Tibial nerve (tissue), 4 donors: ENCODE measurements at regions not wholly inside any gene's neighbourhood (a gene's known extent, or its start where the extent isn't known, plus 50 kb on each side); places are given as distances from the start of the nearest gene placed in this dataset.
A peak's percentile ranks its signal among the peaks of the same experiment; 100 is the strongest.

Experiments used
- DNase-seq, 2 donors: peaks; one replicate each; pipeline ENCODE4 v3.0.0-alpha.2; 2019; ENCODE audit warnings: low spot score in 2 of 2
- H3K27ac ChIP-seq, 4 donors: fragments of 200-600 bp; sonication (generic) in 3 of 4; one replicate each; pipeline ENCODE4 v1.5.1; 2017 to 2019; ENCODE audit warnings: mild to moderate bottlenecking in 1 of 4
- H3K27me3 ChIP-seq, 2 donors: fragments of 200-600 bp; sonication (generic) in 1 of 2; one replicate each; pipeline versions ENCODE4 v1.5.1 to v1.6.0; 2017 to 2019
- H3K36me3 ChIP-seq, 3 donors: fragments of 200-600 bp; sonication (generic); one replicate each; pipeline ENCODE4 v1.5.1; 2018 to 2019
- H3K4me1 ChIP-seq, 4 donors: fragments of 200-600 bp; sonication (generic) in 3 of 4; one replicate each; pipeline ENCODE4 v1.5.1; 2017 to 2019
- H3K4me3 ChIP-seq, 4 donors: fragments of 200-600 bp; sonication (generic) in 3 of 4; one replicate each; pipeline ENCODE4 v1.5.1; 2017 to 2019; ENCODE audit warnings: mild to moderate bottlenecking in 1 of 4, moderate library complexity in 1 of 4
- H3K9me3 ChIP-seq, 4 donors: fragments of 200-600 bp; sonication (generic) in 3 of 4; one replicate each; pipeline ENCODE4 v1.5.1; 2017 to 2019
- EP300 ChIP-seq, 2 donors: sonication (generic); formaldehyde crosslinking; IDR thresholded peaks; one replicate each; pipeline ENCODE4 v1.6.1; 2017; ENCODE audit warnings: antibody characterized with exemption in 2 of 2, mild to moderate bottlenecking in 1 of 2
- POLR2A ChIP-seq, 2 donors: fragments of 450-650 bp; IDR thresholded peaks; one replicate each; pipeline ENCODE4 v1.6.1; 2017; ENCODE audit warnings: antibody characterized with exemption in 2 of 2, mild to moderate bottlenecking in 2 of 2, moderate library complexity in 2 of 2
- WGBS, 2 donors: methylation state at CpG; one replicate each; pipeline ENCODE4 v1.1.5; 2018; 5-methylcytosine and 5-hydroxymethylcytosine counted together
- TF ChIP-seq, protein P1 (sequence below), 5 experiments: fragments of 200-600 bp in 3 of 5; fragments of 450-650 bp in 2 of 5; sonication (generic) in 3 of 5; IDR thresholded peaks; one replicate each; pipeline ENCODE4 v1.5.1; 2016 to 2019; ENCODE audit warnings: antibody characterized with exemption in 5 of 5, mild to moderate bottlenecking in 3 of 5, moderate library complexity in 2 of 5

DNA sequence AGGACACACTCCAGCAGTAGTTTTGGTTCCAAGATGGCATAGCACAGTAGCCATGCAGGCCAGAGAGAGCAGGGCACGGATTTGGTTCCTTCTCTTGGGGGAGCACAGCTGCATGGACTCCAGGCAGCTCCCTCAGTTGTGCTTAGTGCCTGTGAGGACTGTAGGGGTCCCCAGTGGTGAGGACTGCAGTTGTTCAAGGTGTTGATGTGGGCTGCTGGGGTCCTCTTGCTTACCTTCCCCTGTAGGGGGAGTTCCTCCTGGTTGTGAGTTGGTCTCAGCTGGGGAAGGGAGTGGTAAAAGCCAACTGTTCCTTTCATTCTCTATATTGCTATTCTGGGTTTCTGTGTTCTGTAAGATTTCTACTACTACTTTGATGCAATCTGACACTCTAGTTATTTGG lies 606.5 kb downstream of the MAGEB5 start:
- WGBS, 2 donors = 38% methylated on average over 1 of the region's 1 CpG; no CpG with 5 or more reads in 1 of the 2 donors
- TF ChIP-seq EP300 (IDR thresholded peaks at IDR 0.05) (no peak), POLR2A (IDR thresholded peaks at IDR 0.05) (no peak)
- TF ChIP-seq, protein P1, sequence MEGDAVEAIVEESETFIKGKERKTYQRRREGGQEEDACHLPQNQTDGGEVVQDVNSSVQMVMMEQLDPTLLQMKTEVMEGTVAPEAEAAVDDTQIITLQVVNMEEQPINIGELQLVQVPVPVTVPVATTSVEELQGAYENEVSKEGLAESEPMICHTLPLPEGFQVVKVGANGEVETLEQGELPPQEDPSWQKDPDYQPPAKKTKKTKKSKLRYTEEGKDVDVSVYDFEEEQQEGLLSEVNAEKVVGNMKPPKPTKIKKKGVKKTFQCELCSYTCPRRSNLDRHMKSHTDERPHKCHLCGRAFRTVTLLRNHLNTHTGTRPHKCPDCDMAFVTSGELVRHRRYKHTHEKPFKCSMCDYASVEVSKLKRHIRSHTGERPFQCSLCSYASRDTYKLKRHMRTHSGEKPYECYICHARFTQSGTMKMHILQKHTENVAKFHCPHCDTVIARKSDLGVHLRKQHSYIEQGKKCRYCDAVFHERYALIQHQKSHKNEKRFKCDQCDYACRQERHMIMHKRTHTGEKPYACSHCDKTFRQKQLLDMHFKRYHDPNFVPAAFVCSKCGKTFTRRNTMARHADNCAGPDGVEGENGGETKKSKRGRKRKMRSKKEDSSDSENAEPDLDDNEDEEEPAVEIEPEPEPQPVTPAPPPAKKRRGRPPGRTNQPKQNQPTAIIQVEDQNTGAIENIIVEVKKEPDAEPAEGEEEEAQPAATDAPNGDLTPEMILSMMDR (IDR thresholded peaks at IDR 0.05) = no peak
- no peak for DNase-seq
- Histone ChIP-seq H3K4me3 (no peak overlapping the region), H3K4me1 (no peaks in the 10 kb centered on the region), H3K36me3 (no peaks in the 10 kb centered on the region), H3K27ac (no peak overlapping the region), H3K27me3 (no peaks in the 10 kb centered on the region), H3K9me3 (no peaks in the 10 kb centered on the region)

DNA sequence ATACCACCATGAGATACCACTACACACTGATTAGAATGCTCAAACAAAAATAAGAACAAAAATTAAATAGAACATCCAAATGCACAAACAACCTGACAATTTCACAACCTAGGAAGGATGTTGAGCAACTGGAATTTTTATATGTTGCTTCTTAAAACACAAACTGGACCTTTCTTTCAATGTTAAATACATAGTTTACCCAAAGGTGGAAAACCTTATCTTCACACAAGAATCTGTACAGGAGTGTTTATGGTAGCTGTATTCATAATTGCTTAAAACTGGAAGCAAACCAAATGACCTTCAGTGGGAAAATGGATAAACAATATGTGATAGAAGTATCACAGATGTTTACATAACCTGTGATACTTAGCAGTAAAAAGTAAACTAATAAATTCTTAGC lies 573.8 kb downstream of the MAGEB5 start:
- H3K4me3 ChIP-seq = no peak overlapping the region
- no peaks in the 10 kb centered on the region for H3K27me3 ChIP-seq
- no peaks in the 10 kb centered on the region for H3K36me3 ChIP-seq
- H3K4me1 ChIP-seq = no peaks in the 10 kb centered on the region
- no peak for DNase-seq
- no peak overlapping the region for H3K27ac ChIP-seq
- H3K9me3 ChIP-seq = no peaks in the 10 kb centered on the region
- TF ChIP-seq, protein P1 (IDR thresholded peaks at IDR 0.05) = no peak
- TF ChIP-seq EP300 (IDR thresholded peaks at IDR 0.05) = no peak
- no peak for TF ChIP-seq POLR2A (IDR thresholded peaks at IDR 0.05)

DNA sequence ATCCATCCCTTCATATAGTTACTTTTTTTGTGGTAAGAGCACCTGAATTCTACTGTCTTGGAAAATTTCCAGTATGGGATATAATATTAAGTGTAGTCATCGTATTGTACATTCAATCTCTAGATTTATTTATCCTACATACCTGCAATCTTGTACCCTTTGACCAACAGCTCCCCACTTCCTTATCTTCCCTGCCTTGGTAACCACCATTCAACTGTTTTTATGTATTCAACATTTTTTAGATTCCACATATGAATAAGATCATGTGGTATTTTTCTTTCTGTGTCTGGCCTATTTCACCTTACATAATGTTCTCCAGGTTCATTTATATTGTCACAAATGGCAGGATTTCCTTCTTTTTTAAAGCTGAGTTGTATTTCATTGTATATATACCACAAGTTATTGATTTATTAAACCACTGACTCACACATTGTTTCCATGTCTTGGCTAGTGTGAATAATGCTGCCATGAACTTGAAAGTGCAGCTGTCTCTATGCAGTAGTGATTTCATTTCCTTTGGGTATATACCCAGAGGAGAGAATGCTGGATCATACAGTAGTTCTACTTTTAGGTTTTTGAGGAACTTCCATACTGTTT lies 572.5 kb downstream of the MAGEB5 start:
- no peaks in the 10 kb centered on the region for H3K4me1 ChIP-seq
- H3K36me3 ChIP-seq = no peaks in the 10 kb centered on the region
- no peaks in the 10 kb centered on the region for H3K27me3 ChIP-seq
- H3K9me3 ChIP-seq = no peaks in the 10 kb centered on the region
- DNase-seq = no peak
- WGBS, 2 donors = 74 to 90% methylated on average over 1 of the region's 1 CpG
- H3K27ac ChIP-seq = no peak overlapping the region
- H3K4me3 ChIP-seq = no peak overlapping the region
- TF ChIP-seq, protein P1 (IDR thresholded peaks at IDR 0.05) = no peak
- TF ChIP-seq EP300 (IDR thresholded peaks at IDR 0.05) (no peak), POLR2A (IDR thresholded peaks at IDR 0.05) (no peak)

DNA sequence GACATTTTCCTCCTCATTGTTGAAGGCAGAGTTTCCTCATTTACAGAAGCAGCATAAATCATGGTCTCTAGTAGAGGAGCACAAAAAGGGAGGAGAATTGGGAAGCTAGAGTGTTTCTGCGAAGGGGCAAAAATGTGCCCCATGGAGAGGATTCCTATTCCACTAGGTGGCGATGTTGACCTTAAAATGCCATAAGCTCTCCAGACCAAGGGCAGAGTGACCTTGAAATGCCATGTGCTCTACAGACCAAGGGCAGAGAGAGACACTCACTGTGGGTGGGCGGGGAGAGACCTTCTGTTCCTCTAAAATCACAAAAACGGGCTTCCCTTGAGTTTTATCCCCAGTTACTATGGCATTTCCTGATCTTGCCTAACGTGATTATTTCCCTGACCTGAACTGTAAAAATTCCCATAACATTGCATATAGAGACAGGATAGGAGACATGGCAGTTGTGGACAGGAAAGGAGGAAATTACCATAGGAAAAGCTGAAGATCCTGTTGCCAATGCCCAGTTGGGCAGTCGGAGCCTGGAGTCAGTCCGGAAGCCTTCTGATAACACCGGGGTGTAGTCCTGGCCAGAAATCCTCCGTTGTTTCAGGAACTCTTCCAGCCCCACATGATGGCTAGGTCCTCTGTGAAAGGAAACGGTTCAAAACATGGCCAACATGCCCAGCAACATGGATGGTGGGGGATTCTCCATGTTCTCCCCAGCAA lies 567.7 kb downstream of the MAGEB5 start:
- Histone ChIP-seq H3K9me3 (no peaks in the 10 kb centered on the region), H3K4me3 (no peak overlapping the region), H3K4me1 (no peaks in the 10 kb centered on the region), H3K36me3 (no peaks in the 10 kb centered on the region), H3K27ac (no peak overlapping the region), H3K27me3 (no peaks in the 10 kb centered on the region)
- 58 to 64% methylated on average over 10 of the region's 10 CpGs for WGBS, 2 donors
- TF ChIP-seq POLR2A (IDR thresholded peaks at IDR 0.05) (no peak), EP300 (IDR thresholded peaks at IDR 0.05) (no peak)
- TF ChIP-seq, protein P1 (IDR thresholded peaks at IDR 0.05) = peak in 4 of 5 experiments; percentile 20 to 26 (median 22)
- no peak for DNase-seq

DNA sequence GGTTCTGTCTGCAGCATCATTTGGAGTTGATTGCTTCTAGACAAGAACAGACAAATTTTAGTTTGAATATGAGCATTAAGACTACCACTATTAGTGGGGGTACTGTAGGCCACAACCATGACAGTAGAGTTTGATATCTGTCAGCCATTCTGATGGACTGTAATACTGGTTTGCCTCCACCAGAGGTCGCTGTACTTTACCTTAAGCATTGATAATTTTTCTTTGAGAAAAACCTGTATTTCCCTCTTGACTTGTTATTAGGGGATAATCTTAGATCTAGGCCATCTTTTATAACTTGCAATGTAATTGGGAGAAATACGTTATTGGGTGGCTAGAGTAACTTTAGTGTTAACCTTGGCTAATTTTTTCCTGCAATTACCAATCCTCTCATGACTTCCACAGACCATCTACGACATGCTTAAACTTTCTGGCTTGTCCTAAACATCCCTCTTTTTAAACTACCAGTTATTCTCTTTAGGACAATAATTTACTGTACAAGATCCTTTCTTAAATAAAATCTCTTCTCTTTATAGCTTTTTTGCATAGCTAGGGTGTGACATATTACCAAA lies 562.4 kb downstream of the MAGEB5 start:
- Histone ChIP-seq H3K4me1 (no peaks in the 10 kb centered on the region), H3K27ac (no peak overlapping the region), H3K27me3 (no peaks in the 10 kb centered on the region), H3K36me3 (no peaks in the 10 kb centered on the region), H3K4me3 (no peak overlapping the region), H3K9me3 (no peaks in the 10 kb centered on the region)
- DNase-seq = no peak
- TF ChIP-seq EP300 (IDR thresholded peaks at IDR 0.05) (no peak), POLR2A (IDR thresholded peaks at IDR 0.05) (no peak)
- TF ChIP-seq, protein P1 (IDR thresholded peaks at IDR 0.05) = peak in 1 of 5 experiments; percentile 14
- WGBS, 2 donors = 64 to 85% methylated on average over 3 of the region's 3 CpGs
